Esophagus squamous epithelium (tissue), 4 donors: ENCODE measurements at regions not wholly inside any gene's neighbourhood (a gene's known extent, or its start where the extent isn't known, plus 50 kb on each side); places are given as distances from the start of the nearest gene placed in this dataset.

Source experiments
- CTCF ChIP-seq, 6 experiments: fragments of 450-650 bp in 4 of 6; fragments of 200-600 bp in 2 of 6; sonication (generic) in 2 of 6; IDR thresholded peaks; one replicate each; pipeline ENCODE4 v1.5.1; 2016 to 2019; ENCODE audit warnings: antibody characterized with exemption in 6 of 6, mild to moderate bottlenecking in 4 of 6, moderate library complexity in 4 of 6
- POLR2A ChIP-seq, 4 donors: fragments of 450-650 bp; IDR thresholded peaks; one replicate each; pipeline ENCODE4 v1.6.1; 2017; ENCODE audit warnings: antibody characterized with exemption in 4 of 4, mild to moderate bottlenecking in 4 of 4, moderate library complexity in 3 of 4

GRCh38 chr14:104473244-104473565, 106.4 kb upstream of the C14orf180 start:
- TF ChIP-seq CTCF (IDR thresholded peaks at IDR 0.05) (no peak), POLR2A (IDR thresholded peaks at IDR 0.05) (no peak)
